ENCODE measurements at regions not wholly inside any gene's neighbourhood (a gene's known extent, or its start where the extent isn't known, plus 50 kb on each side); places are given as distances from the start of the nearest gene placed in this dataset.

DNA sequence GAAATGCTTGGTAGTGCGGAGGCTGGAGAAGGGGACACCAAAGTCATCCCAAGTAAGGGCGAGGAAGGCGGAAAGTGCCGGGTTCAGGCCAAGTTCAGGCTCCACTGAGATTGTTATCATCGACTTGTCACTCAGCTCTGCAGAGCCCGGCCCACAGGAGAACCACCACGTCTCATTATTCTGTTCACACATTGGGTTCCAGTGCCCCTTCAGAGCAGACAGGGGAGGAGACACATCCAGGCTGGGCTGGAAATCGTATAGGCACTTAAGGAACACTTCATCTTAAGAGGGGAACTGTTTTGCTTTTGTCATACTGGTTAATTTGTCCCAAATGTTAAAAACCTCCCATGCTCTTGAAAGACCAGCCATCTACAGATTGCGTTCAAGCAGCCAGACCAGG is 118.3 kb upstream of the ADAMTS18 start:
- TF ChIP-seq CTCF (IDR thresholded peaks at IDR 0.05; ENCODE audit: low read length) = no peak
- TF ChIP-seq EZH2 (optimal IDR thresholded peaks at IDR 0.05; ENCODE audit: low read depth, low read length) = no peak
